CD4-positive, alpha-beta memory T cell (primary cell): ENCODE measurements at regions not wholly inside any gene's neighbourhood (a gene's known extent, or its start where the extent isn't known, plus 50 kb on each side); places are given as distances from the start of the nearest gene placed in this dataset.

Experiments
- CTCF ChIA-PET: fragments of 350-600 bp; sonication (Branson Sonifier 250); formaldehyde crosslinking; loops from one replicate; lab custom pipeline; 2021; ENCODE audit warnings: inconsistent platforms; ENCODE audit not compliant: partially characterized antibody; lab: Charles Lee
- POLR2A ChIA-PET: fragments of 350-600 bp; sonication (Branson Sonifier 250); formaldehyde crosslinking; loops from one replicate; lab custom pipeline; 2021; ENCODE audit not compliant: partially characterized antibody; lab: Charles Lee
- DNase-seq, 5 donors: peaks; one replicate each; pipeline versions ENCODE4 v3.0.0 to v3.0.0-alpha.2; 2020 to 2022; ENCODE audit warnings: mixed read lengths in 1 of 5
- H3K27ac ChIP-seq: one replicate; pipeline ENCODE4 v1.7.0; 2013; ENCODE audit warnings: low read depth, low read length
- H3K27me3 ChIP-seq: 2 replicates; pipeline ENCODE4 v1.7.0; 2013; ENCODE audit warnings: mild to moderate bottlenecking, low read length, moderate library complexity; ENCODE audit not compliant: insufficient read depth
- H3K36me3 ChIP-seq: 2 replicates; pipeline ENCODE4 v1.7.0; 2013; ENCODE audit warnings: mild to moderate bottlenecking, low read length, moderate library complexity; ENCODE audit not compliant: insufficient read depth
- H3K4me1 ChIP-seq: 2 replicates; pipeline ENCODE4 v1.7.0; 2013; ENCODE audit warnings: mild to moderate bottlenecking, low read length, moderate library complexity; ENCODE audit not compliant: insufficient read depth
- H3K4me3 ChIP-seq, 2 donors: one replicate each; pipeline ENCODE4 v1.7.0; 2013; ENCODE audit warnings: low read length in 2 of 2, mild to moderate bottlenecking in 1 of 2
- H3K9me3 ChIP-seq, 2 donors: one replicate each; pipeline ENCODE4 v1.7.0; 2013; ENCODE audit warnings: low read length in 2 of 2, control low read depth in 1 of 2; ENCODE audit not compliant: control insufficient read depth in 1 of 2
- H3K27ac Mint-ChIP-seq, 7 donors: one replicate each; pipeline ENCODE4 v1.8.0; 2020 to 2021; ENCODE audit warnings: mixed read lengths in 7 of 7, mild to moderate bottlenecking in 6 of 7, inconsistent platforms in 3 of 7, moderate library complexity in 3 of 7
- H3K27me3 Mint-ChIP-seq, 2 donors: one replicate each; pipeline ENCODE4 v1.8.0; 2020 to 2021; ENCODE audit warnings: mixed read lengths in 2 of 2
- H3K36me3 Mint-ChIP-seq, 2 donors: one replicate each; pipeline ENCODE4 v1.8.0; 2020 to 2021; ENCODE audit warnings: mixed read lengths in 2 of 2, inconsistent platforms in 1 of 2, mild to moderate bottlenecking in 1 of 2
- H3K4me1 Mint-ChIP-seq, 4 donors: one replicate each; pipeline ENCODE4 v1.8.0; 2020 to 2021; ENCODE audit warnings: mixed read lengths in 4 of 4, mild to moderate bottlenecking in 1 of 4
- H3K4me3 Mint-ChIP-seq, 8 donors: one replicate each; pipeline ENCODE4 v1.8.0; 2020 to 2021; ENCODE audit warnings: mixed read lengths in 8 of 8, mild to moderate bottlenecking in 7 of 8, moderate library complexity in 6 of 8, inconsistent platforms in 3 of 8
- H3K9me3 Mint-ChIP-seq, 8 donors: one replicate each; pipeline ENCODE4 v1.8.0; 2020 to 2021; ENCODE audit warnings: mixed read lengths in 8 of 8, mild to moderate bottlenecking in 5 of 8, inconsistent platforms in 3 of 8, moderate library complexity in 1 of 8
- intact Hi-C: fragments of 100-400 bp; cut with micrococcal nuclease; formaldehyde crosslinking; loops from one replicate; pipeline ENCODE4 v1.15.1; 2023

GRCh38 chr6:4553387-4553786 lies 222.8 kb upstream of the CDYL start:
- no peak overlapping the region for H3K27ac Mint-ChIP-seq
- H3K4me1 Mint-ChIP-seq = no peaks in the 10 kb centered on the region
- ChIA-PET CTCF (no interaction called here), POLR2A (no interaction called here)
- no peaks in the 10 kb centered on the region for H3K9me3 ChIP-seq
- H3K4me3 Mint-ChIP-seq = no peak overlapping the region
- intact Hi-C loops = no loop called here
- no peak overlapping the region for H3K27ac ChIP-seq
- H3K36me3 Mint-ChIP-seq = no peaks in the 10 kb centered on the region
- no peak for DNase-seq
- peaks cover 6% of the 10 kb centered on the region for H3K27me3 ChIP-seq
- peaks cover 19% of the 10 kb centered on the region in 2 donors for H3K27me3 Mint-ChIP-seq
- peaks cover 0 to 4% (median 3%) of the 10 kb centered on the region in 8 donors for H3K9me3 Mint-ChIP-seq
- H3K4me3 ChIP-seq = no peak overlapping the region
- no peaks in the 10 kb centered on the region for H3K4me1 ChIP-seq
- no peaks in the 10 kb centered on the region for H3K36me3 ChIP-seq

- no peaks in the 10 kb centered on the region for H3K4me1 Mint-ChIP-seq
- intact Hi-C loops = no loop called here
- CTCF ChIA-PET = no interaction called here
- H3K36me3 Mint-ChIP-seq = no peaks in the 10 kb centered on the region
- POLR2A ChIA-PET = no interaction called here
- DNase-seq = no peak
- Histone ChIP-seq H3K36me3 (no peaks in the 10 kb centered on the region), H3K27me3 (peaks cover 6% of the 10 kb centered on the region), H3K4me3 (no peak overlapping the region), H3K27ac (no peak overlapping the region), H3K9me3 (no peaks in the 10 kb centered on the region), H3K4me1 (no peaks in the 10 kb centered on the region)
- peaks cover 14 to 17% of the 10 kb centered on the region in 2 donors for H3K27me3 Mint-ChIP-seq
- no peak overlapping the region for H3K4me3 Mint-ChIP-seq
- no peak overlapping the region for H3K27ac Mint-ChIP-seq
- H3K9me3 Mint-ChIP-seq = peaks cover 0 to 6% (median 3%) of the 10 kb centered on the region in 8 donors
These were observed 226.0 kb upstream of the CDYL start for GRCh38 chr6:4550227-4550597.

- DNase-seq = no peak
- H3K36me3 Mint-ChIP-seq = no peaks in the 10 kb centered on the region
- peaks cover 0 to 6% (median 3%) of the 10 kb centered on the region in 8 donors for H3K9me3 Mint-ChIP-seq
- CTCF ChIA-PET = no interaction called here
- H3K4me3 Mint-ChIP-seq = no peak overlapping the region
- no peak overlapping the region for H3K4me3 ChIP-seq
- H3K27me3 Mint-ChIP-seq = peaks cover 11 to 15% of the 10 kb centered on the region in 2 donors
- H3K27ac ChIP-seq = no peak overlapping the region
- POLR2A ChIA-PET = no interaction called here
- H3K27me3 ChIP-seq = peaks cover 6% of the 10 kb centered on the region
- H3K4me1 Mint-ChIP-seq = no peaks in the 10 kb centered on the region
- H3K36me3 ChIP-seq = no peaks in the 10 kb centered on the region
- no peak overlapping the region for H3K27ac Mint-ChIP-seq
- no peaks in the 10 kb centered on the region for H3K9me3 ChIP-seq
- H3K4me1 ChIP-seq = no peaks in the 10 kb centered on the region
- intact Hi-C loops = no loop called here
These were observed 226.5 kb upstream of the CDYL start for GRCh38 chr6:4549556-4550226.

GRCh38 chr6:4545893-4546292 lies 230.3 kb upstream of the CDYL start:
- ChIA-PET CTCF (no interaction called here), POLR2A (no interaction called here)
- peaks cover 0 to 4% (median under 1%) of the 10 kb centered on the region in 8 donors for H3K9me3 Mint-ChIP-seq
- H3K4me3 ChIP-seq = no peak overlapping the region
- no peak overlapping the region for H3K27ac ChIP-seq
- H3K36me3 Mint-ChIP-seq = no peaks in the 10 kb centered on the region
- H3K27ac Mint-ChIP-seq = no peak overlapping the region
- no peak for DNase-seq
- H3K36me3 ChIP-seq = no peaks in the 10 kb centered on the region
- no peaks in the 10 kb centered on the region for H3K9me3 ChIP-seq
- no peak overlapping the region for H3K4me3 Mint-ChIP-seq
- H3K27me3 Mint-ChIP-seq = peaks cover 2 to 5% of the 10 kb centered on the region in 2 donors
- intact Hi-C loops = no loop called here
- no peaks in the 10 kb centered on the region for H3K4me1 ChIP-seq
- no peaks in the 10 kb centered on the region for H3K4me1 Mint-ChIP-seq
- no peaks in the 10 kb centered on the region for H3K27me3 ChIP-seq

- Mint-ChIP-seq H3K4me3 (no peak overlapping the region), H3K36me3 (no peaks in the 10 kb centered on the region), H3K4me1 (no peaks in the 10 kb centered on the region), H3K27me3 (peaks cover 2 to 5% of the 10 kb centered on the region in 2 donors), H3K9me3 (peaks cover 0 to 4% (median 0%) of the 10 kb centered on the region in 8 donors), H3K27ac (no peak overlapping the region)
- no peaks in the 10 kb centered on the region for H3K9me3 ChIP-seq
- ChIA-PET POLR2A (no interaction called here), CTCF (no interaction called here)
- no peak overlapping the region for H3K4me3 ChIP-seq
- H3K27ac ChIP-seq = no peak overlapping the region
- H3K27me3 ChIP-seq = no peaks in the 10 kb centered on the region
- intact Hi-C loops = no loop called here
- DNase-seq = no peak
- H3K4me1 ChIP-seq = no peaks in the 10 kb centered on the region
- no peaks in the 10 kb centered on the region for H3K36me3 ChIP-seq
These were observed 232.6 kb upstream of the CDYL start for GRCh38 chr6:4543596-4543995.

- Histone ChIP-seq H3K27ac (no peak overlapping the region), H3K36me3 (no peaks in the 10 kb centered on the region), H3K4me1 (no peaks in the 10 kb centered on the region), H3K27me3 (peaks cover 4% of the 10 kb centered on the region), H3K4me3 (no peak overlapping the region), H3K9me3 (no peaks in the 10 kb centered on the region)
- CTCF ChIA-PET = no interaction called here
- H3K4me1 Mint-ChIP-seq = no peaks in the 10 kb centered on the region
- peaks cover 5 to 8% of the 10 kb centered on the region in 2 donors for H3K27me3 Mint-ChIP-seq
- DNase-seq = no peak
- intact Hi-C loops = no loop called here
- no peak overlapping the region for H3K4me3 Mint-ChIP-seq
- H3K36me3 Mint-ChIP-seq = no peaks in the 10 kb centered on the region
- H3K9me3 Mint-ChIP-seq = peaks cover 4 to 32% (median 21%) of the 10 kb centered on the region in 8 donors
- POLR2A ChIA-PET = no interaction called here
- no peak overlapping the region for H3K27ac Mint-ChIP-seq
These were observed 242.6 kb upstream of the CDYL start for GRCh38 chr6:4533576-4533975.

GRCh38 chr6:4531406-4531805 lies 244.8 kb upstream of the CDYL start:
- ChIA-PET POLR2A (no interaction called here), CTCF (no interaction called here)
- no peaks in the 10 kb centered on the region for H3K36me3 Mint-ChIP-seq
- no peak overlapping the region for H3K27ac ChIP-seq
- peaks cover 4 to 37% (median 23%) of the 10 kb centered on the region in 8 donors for H3K9me3 Mint-ChIP-seq
- no peak overlapping the region for H3K27ac Mint-ChIP-seq
- no peaks in the 10 kb centered on the region for H3K9me3 ChIP-seq
- H3K27me3 Mint-ChIP-seq = peaks cover 5 to 8% of the 10 kb centered on the region in 2 donors
- no peaks in the 10 kb centered on the region for H3K4me1 Mint-ChIP-seq
- H3K27me3 ChIP-seq = peaks cover 4% of the 10 kb centered on the region
- H3K36me3 ChIP-seq = no peaks in the 10 kb centered on the region
- H3K4me3 Mint-ChIP-seq = no peak overlapping the region
- no peak for DNase-seq
- no peak overlapping the region for H3K4me3 ChIP-seq
- H3K4me1 ChIP-seq = no peaks in the 10 kb centered on the region
- intact Hi-C loops = no loop called here
